Progenitor cell of endocrine pancreas (in vitro differentiated cells): ENCODE measurements at regions not wholly inside any gene's neighbourhood (a gene's known extent, or its start where the extent isn't known, plus 50 kb on each side); places are given as distances from the start of the nearest gene placed in this dataset.
A peak's percentile ranks its signal among the peaks of the same experiment; 100 is the strongest.

Source experiments
- DNase-seq: peaks from one replicate; pipeline ENCODE4 v3.0.0; 2021; ENCODE audit warnings: low spot score; ENCODE audit not compliant: unreplicated experiment
- H3K27ac Mint-ChIP-seq: 2 replicates; pipeline ENCODE4 v1.8.0; 2021; ENCODE audit warnings: mild to moderate bottlenecking, moderate library complexity, mixed read lengths
- H3K27me3 Mint-ChIP-seq: 2 replicates; pipeline ENCODE4 v1.8.0; 2021; ENCODE audit warnings: mixed read lengths
- H3K36me3 Mint-ChIP-seq: 2 replicates; pipeline ENCODE4 v1.8.0; 2022; ENCODE audit warnings: mixed read lengths; ENCODE audit not compliant: insufficient read depth
- H3K4me1 Mint-ChIP-seq: 2 replicates; pipeline ENCODE4 v1.8.0; 2021; ENCODE audit warnings: low read depth, mixed read lengths
- H3K4me3 Mint-ChIP-seq: 2 replicates; pipeline ENCODE4 v1.8.0; 2021; ENCODE audit warnings: low read depth, mild to moderate bottlenecking, moderate library complexity, mixed read lengths
- H3K9me3 Mint-ChIP-seq: 2 replicates; pipeline ENCODE4 v1.8.0; 2021; ENCODE audit warnings: low read depth, mixed read lengths
- CTCF ChIP-seq: fragments of 200-600 bp; sonication (generic); IDR thresholded peaks from one replicate; pipeline ENCODE4 v1.5.0; 2021; ENCODE audit warnings: antibody characterized with exemption, mild to moderate bottlenecking; ENCODE audit not compliant: unreplicated experiment

GRCh38 chr12:124489220-124489619, 78.2 kb downstream of the NCOR2 start:
- H3K27ac Mint-ChIP-seq = no peak overlapping the region

GRCh38 chr12:124488520-124488919, 78.9 kb downstream of the NCOR2 start:
- DNase-seq = no peak
- H3K9me3 Mint-ChIP-seq = no peaks in the 10 kb centered on the region
- TF ChIP-seq CTCF = no peak
- no peak overlapping the region for H3K27ac Mint-ChIP-seq
- H3K4me3 Mint-ChIP-seq = no peak overlapping the region
- H3K4me1 Mint-ChIP-seq = peaks cover 13% of the 10 kb centered on the region
- no peaks in the 10 kb centered on the region for H3K27me3 Mint-ChIP-seq
- peaks cover 6% of the 10 kb centered on the region for H3K36me3 Mint-ChIP-seq

More at GRCh38 chr12:124489220-124489619, 78.2 kb downstream of the NCOR2 start:
- Mint-ChIP-seq H3K9me3 (no peaks in the 10 kb centered on the region), H3K27me3 (no peaks in the 10 kb centered on the region), H3K4me3 (no peak overlapping the region), H3K4me1 (peaks cover 13% of the 10 kb centered on the region), H3K36me3 (peaks cover 4% of the 10 kb centered on the region)
- DNase-seq = no peak
- no peak for TF ChIP-seq CTCF

- Mint-ChIP-seq H3K4me1 (peaks cover 13% of the 10 kb centered on the region), H3K9me3 (no peaks in the 10 kb centered on the region), H3K4me3 (no peak overlapping the region), H3K27ac (peak overlapping the region; percentile 35), H3K27me3 (no peaks in the 10 kb centered on the region), H3K36me3 (peaks cover 6% of the 10 kb centered on the region)
- no peak for DNase-seq
- TF ChIP-seq CTCF = no peak
Observed at GRCh38 chr12:124487834-124488165, 79.6 kb downstream of the NCOR2 start.

GRCh38 chr12:124487066-124487833, 80.2 kb downstream of the NCOR2 start:
- H3K4me1 Mint-ChIP-seq = peaks cover 13% of the 10 kb centered on the region
- no peak overlapping the region for H3K4me3 Mint-ChIP-seq
- H3K9me3 Mint-ChIP-seq = no peaks in the 10 kb centered on the region
- H3K27ac Mint-ChIP-seq = peak overlapping the region; percentile 58
- H3K27me3 Mint-ChIP-seq = no peaks in the 10 kb centered on the region
- no peak for TF ChIP-seq CTCF
- no peak for DNase-seq
- H3K36me3 Mint-ChIP-seq = peaks cover 6% of the 10 kb centered on the region

GRCh38 chr12:124486346-124486963, 81.0 kb downstream of the NCOR2 start:
- Mint-ChIP-seq H3K9me3 (no peaks in the 10 kb centered on the region), H3K4me1 (peaks cover 13% of the 10 kb centered on the region), H3K36me3 (peaks cover 9% of the 10 kb centered on the region), H3K27ac (no peak overlapping the region), H3K4me3 (no peak overlapping the region), H3K27me3 (no peaks in the 10 kb centered on the region)
- DNase-seq = no peak
- no peak for TF ChIP-seq CTCF
